Lung (tissue), 11 donors: ENCODE measurements at regions not wholly inside any gene's neighbourhood (a gene's known extent, or its start where the extent isn't known, plus 50 kb on each side); places are given as distances from the start of the nearest gene placed in this dataset.

Experiments
- ATAC-seq: fragments of 200-7000 bp; cut with Tn5 transposase; one replicate; pipeline ENCODE4 v1.9.1; 2020; ENCODE audit warnings: moderate number of reproducible peaks; ENCODE audit not compliant: insufficient read depth, low FRiP score
- DNase-seq, 3 donors: peaks; one replicate each; pipeline ENCODE4 v3.0.0-alpha.2; 2013 to 2017
- H3K27ac ChIP-seq, 2 donors: one replicate each; pipeline ENCODE4 v1.5.1; 2013; ENCODE audit warnings: mild to moderate bottlenecking in 2 of 2, moderate library complexity in 2 of 2, control low read depth in 1 of 2, inconsistent platforms in 1 of 2, low read depth in 1 of 2, low read length in 1 of 2
- H3K27me3 ChIP-seq, 3 donors: one replicate each; pipeline ENCODE4 v1.5.1; 2013; ENCODE audit warnings: low read length in 2 of 3; ENCODE audit not compliant: control insufficient read depth in 3 of 3, insufficient read depth in 3 of 3
- H3K36me3 ChIP-seq, 4 donors: one replicate each; pipeline ENCODE4 v1.5.1; 2013; ENCODE audit warnings: low read length in 4 of 4, mild to moderate bottlenecking in 1 of 4, moderate library complexity in 1 of 4; ENCODE audit not compliant: control insufficient read depth in 4 of 4, insufficient read depth in 4 of 4
- H3K4me1 ChIP-seq, 5 donors: one replicate each; pipeline ENCODE4 v1.5.1; 2013; ENCODE audit warnings: low read length in 5 of 5, mild to moderate bottlenecking in 2 of 5, moderate library complexity in 1 of 5; ENCODE audit not compliant: control insufficient read depth in 5 of 5, insufficient read depth in 5 of 5
- H3K4me3 ChIP-seq: one replicate; pipeline ENCODE4 v1.5.1; 2013; ENCODE audit warnings: mild to moderate bottlenecking, control low read depth, moderate library complexity
- H3K9ac ChIP-seq, 2 donors: one replicate each; pipeline ENCODE4 v1.5.1; 2013; ENCODE audit warnings: low read length in 2 of 2, control low read depth in 1 of 2; ENCODE audit not compliant: insufficient read depth in 1 of 2
- H3K9me3 ChIP-seq, 4 donors: one replicate each; pipeline ENCODE4 v1.5.1; 2013; ENCODE audit warnings: low read length in 3 of 4, mild to moderate bottlenecking in 1 of 4, moderate library complexity in 1 of 4; ENCODE audit not compliant: control insufficient read depth in 4 of 4, insufficient read depth in 3 of 4
- WGBS, 2 donors: extraction: QIAGEN DNeasy Blood & Tissue Kit; methylation state at CpG; one replicate each; pipeline ENCODE4 v1.1.7; 2013; 5-methylcytosine and 5-hydroxymethylcytosine counted together
- TF ChIP-seq, protein P1 (sequence below): IDR thresholded peaks from 2 replicates; pipeline ENCODE4 v1.5.1; 2012; ENCODE audit warnings: mild to moderate bottlenecking; ENCODE audit errors: control extremely low read depth, extremely low read depth
- donor health status: control.
- donor health status: control.
- donor health status: Bipolar disorder and iron deficiency.
- donor health status: healthy.
- donor health status: DM: yes; HTN: yes; CAD: no.

DNA sequence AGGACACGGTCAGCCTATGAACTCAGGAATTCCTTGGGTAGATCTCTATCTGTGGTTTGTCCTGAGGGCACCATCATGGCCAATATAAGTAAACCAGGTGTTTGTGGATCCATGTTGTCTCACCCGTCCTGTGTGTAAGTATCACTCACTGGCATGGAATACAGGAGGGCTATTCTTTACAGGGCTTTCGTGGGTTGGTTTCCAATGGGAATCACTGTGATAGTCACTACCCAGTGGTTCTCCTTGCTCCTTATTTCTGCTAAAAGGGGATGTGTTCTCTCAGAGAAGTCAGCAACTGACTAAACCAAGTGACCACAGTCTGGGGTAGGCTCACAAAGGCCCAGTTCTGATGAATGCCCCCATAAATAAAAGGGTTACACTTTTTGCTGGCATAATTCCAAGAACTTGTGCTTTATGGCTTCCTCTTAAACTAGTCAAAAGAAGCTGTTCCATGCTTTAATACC, 236.7 kb upstream of the JADE1 start:
- WGBS, 2 donors = 92 to 94% methylated on average over 3 of the region's 3 CpGs
- H3K27me3 ChIP-seq = no peaks in the 10 kb centered on the region
- H3K36me3 ChIP-seq = no peaks in the 10 kb centered on the region
- peaks cover 0 to 17% (median 3%) of the 10 kb centered on the region in 5 donors for H3K4me1 ChIP-seq
- TF ChIP-seq, protein P1, sequence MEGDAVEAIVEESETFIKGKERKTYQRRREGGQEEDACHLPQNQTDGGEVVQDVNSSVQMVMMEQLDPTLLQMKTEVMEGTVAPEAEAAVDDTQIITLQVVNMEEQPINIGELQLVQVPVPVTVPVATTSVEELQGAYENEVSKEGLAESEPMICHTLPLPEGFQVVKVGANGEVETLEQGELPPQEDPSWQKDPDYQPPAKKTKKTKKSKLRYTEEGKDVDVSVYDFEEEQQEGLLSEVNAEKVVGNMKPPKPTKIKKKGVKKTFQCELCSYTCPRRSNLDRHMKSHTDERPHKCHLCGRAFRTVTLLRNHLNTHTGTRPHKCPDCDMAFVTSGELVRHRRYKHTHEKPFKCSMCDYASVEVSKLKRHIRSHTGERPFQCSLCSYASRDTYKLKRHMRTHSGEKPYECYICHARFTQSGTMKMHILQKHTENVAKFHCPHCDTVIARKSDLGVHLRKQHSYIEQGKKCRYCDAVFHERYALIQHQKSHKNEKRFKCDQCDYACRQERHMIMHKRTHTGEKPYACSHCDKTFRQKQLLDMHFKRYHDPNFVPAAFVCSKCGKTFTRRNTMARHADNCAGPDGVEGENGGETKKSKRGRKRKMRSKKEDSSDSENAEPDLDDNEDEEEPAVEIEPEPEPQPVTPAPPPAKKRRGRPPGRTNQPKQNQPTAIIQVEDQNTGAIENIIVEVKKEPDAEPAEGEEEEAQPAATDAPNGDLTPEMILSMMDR = no peak
- no peak overlapping the region for H3K4me3 ChIP-seq
- ATAC-seq (no peak), DNase-seq (no peak)
- H3K9ac ChIP-seq = no peak overlapping the region
- H3K9me3 ChIP-seq = no peaks in the 10 kb centered on the region
- peak overlapping the region in 1 of 2 donors; percentile 61 for H3K27ac ChIP-seq

GRCh38 chr4:128571747-128572146, 237.8 kb upstream of the JADE1 start:
- H3K27ac ChIP-seq = no peak overlapping the region
- ATAC-seq = peak; percentile 50

DNA sequence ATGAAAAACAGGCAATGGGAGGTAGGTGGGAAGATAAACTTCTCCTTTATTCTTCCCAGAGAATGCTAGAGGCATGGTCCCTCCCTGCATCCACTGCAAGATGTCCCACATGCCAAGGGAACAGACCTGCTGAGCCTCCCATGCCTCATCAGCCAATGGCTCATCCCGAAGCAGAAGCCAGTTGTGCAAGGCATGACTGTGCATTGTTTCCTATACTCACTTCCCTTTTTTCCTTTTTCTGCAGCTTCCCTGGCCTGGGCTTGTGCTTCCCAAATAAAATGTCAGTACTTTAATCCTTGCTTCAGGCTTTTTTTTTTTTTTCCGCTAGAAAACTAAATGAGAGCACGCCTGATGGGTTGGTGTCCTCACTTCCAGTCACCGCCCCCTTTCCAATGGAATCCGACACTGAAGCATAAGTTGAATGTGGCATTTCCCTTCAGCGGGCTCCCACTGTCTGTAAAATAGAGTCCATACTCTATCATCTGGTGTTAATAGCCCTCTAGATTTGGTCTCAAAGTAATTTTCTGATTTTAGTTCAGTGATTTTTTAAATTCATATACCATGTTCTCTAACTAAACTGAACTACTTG, 239.0 kb upstream of the JADE1 start:
- Histone ChIP-seq H3K27me3 (no peaks in the 10 kb centered on the region), H3K27ac (no peak overlapping the region), H3K4me3 (no peak overlapping the region), H3K9ac (no peak overlapping the region), H3K4me1 (peaks cover 0 to 17% (median 7%) of the 10 kb centered on the region in 5 donors), H3K9me3 (no peaks in the 10 kb centered on the region), H3K36me3 (no peaks in the 10 kb centered on the region)
- TF ChIP-seq, protein P1 = no peak
- WGBS, 2 donors = 82 to 89% methylated on average over 6 of the region's 6 CpGs
- no peak for DNase-seq
- ATAC-seq = peak; percentile 30

More at GRCh38 chr4:128571747-128572146, 237.8 kb upstream of the JADE1 start:
- TF ChIP-seq, protein P1 = no peak
- Histone ChIP-seq H3K4me1 (peaks cover 0 to 17% (median 3%) of the 10 kb centered on the region in 5 donors), H3K4me3 (no peak overlapping the region), H3K36me3 (no peaks in the 10 kb centered on the region), H3K9ac (no peak overlapping the region), H3K9me3 (no peaks in the 10 kb centered on the region), H3K27me3 (no peaks in the 10 kb centered on the region)
- no peak for DNase-seq

- 73 to 86% methylated on average over 2 of the region's 2 CpGs for WGBS, 2 donors
- ATAC-seq = no peak
- TF ChIP-seq, protein P1 = no peak
These were observed 242.8 kb upstream of the JADE1 start for GRCh38 chr4:128566693-128567092.

More at GRCh38 chr4:128566693-128567092, 242.8 kb upstream of the JADE1 start:
- no peak for DNase-seq
- Histone ChIP-seq H3K27ac (no peak overlapping the region), H3K27me3 (no peaks in the 10 kb centered on the region), H3K4me1 (peaks cover 0 to 8% (median 0%) of the 10 kb centered on the region in 5 donors), H3K9me3 (no peaks in the 10 kb centered on the region), H3K9ac (no peak overlapping the region), H3K36me3 (no peaks in the 10 kb centered on the region), H3K4me3 (no peak overlapping the region)
